Keratinocyte (primary cell): ENCODE measurements at regions not wholly inside any gene's neighbourhood (a gene's known extent, or its start where the extent isn't known, plus 50 kb on each side); places are given as distances from the start of the nearest gene placed in this dataset.

Experiments used
- DNase-seq: peaks from one replicate; pipeline ENCODE4 v3.0.0-alpha.2; 2011; ENCODE audit warnings: low read depth, missing footprints, low spot score
- FAIRE-seq: peaks from 2 replicates; lab custom pipeline; 2011; peaks lifted over from hg19 to GRCh38; lab: Jason Lieb, UNC
- H2AFZ ChIP-seq: 2 replicates; pipeline ENCODE4 v1.6.0; 2012; ENCODE audit warnings: low read length, control low read depth, inconsistent platforms; ENCODE audit not compliant: control insufficient read depth
- H3K27ac ChIP-seq: 2 replicates; pipeline ENCODE4 v1.5.1; 2011; ENCODE audit warnings: low read length; ENCODE audit not compliant: control insufficient read depth, insufficient read depth
- H3K27me3 ChIP-seq: 3 replicates; pipeline ENCODE4 v1.6.0; 2011; ENCODE audit warnings: low read length; ENCODE audit not compliant: control insufficient read depth, insufficient read depth; ENCODE audit errors: extremely low read depth
- H3K36me3 ChIP-seq, 2 experiments: 2 replicates in 1 of 2; 3 replicates in 1 of 2; pipeline ENCODE4 v1.5.1; 2011; ENCODE audit warnings: low read length in 2 of 2, mild to moderate bottlenecking in 1 of 2; ENCODE audit not compliant: control insufficient read depth in 2 of 2, insufficient read depth in 2 of 2; ENCODE audit errors: extremely low read depth in 1 of 2
- H3K4me1 ChIP-seq: 3 replicates; pipeline ENCODE4 v1.5.1; 2011; ENCODE audit warnings: low read length; ENCODE audit not compliant: control insufficient read depth, insufficient read depth; ENCODE audit errors: extremely low read depth
- H3K4me2 ChIP-seq: 3 replicates; pipeline ENCODE4 v1.6.0; 2011; ENCODE audit warnings: low read depth, low read length; ENCODE audit not compliant: control insufficient read depth, insufficient read depth; ENCODE audit errors: extremely low read depth
- H3K4me3 ChIP-seq, 3 experiments: fragments of 200-600 bp in 1 of 3; sonication (generic) in 1 of 3; 2 replicates in 2 of 3; 3 replicates in 1 of 3; pipeline ENCODE4 v1.5.1; 2011 to 2016; ENCODE audit warnings: low read length in 3 of 3, mild to moderate bottlenecking in 3 of 3, control low read depth in 2 of 3, inconsistent platforms in 1 of 3, low read depth in 1 of 3, mixed read lengths in 1 of 3, mixed run types in 1 of 3, moderate library complexity in 1 of 3; ENCODE audit not compliant: control insufficient read depth in 2 of 3, insufficient read depth in 2 of 3; ENCODE audit errors: extremely low read depth in 1 of 3
- H3K79me2 ChIP-seq: 2 replicates; pipeline ENCODE4 v1.6.0; 2012; ENCODE audit warnings: low read length; ENCODE audit not compliant: control insufficient read depth, insufficient read depth
- H3K9ac ChIP-seq: 3 replicates; pipeline ENCODE4 v1.6.0; 2011; ENCODE audit warnings: low read length; ENCODE audit not compliant: control insufficient read depth, insufficient read depth; ENCODE audit errors: extremely low read depth
- H3K9me1 ChIP-seq: 3 replicates; pipeline ENCODE4 v1.6.0; 2011; ENCODE audit warnings: low read length; ENCODE audit not compliant: control insufficient read depth, insufficient read depth; ENCODE audit errors: extremely low read depth
- H3K9me3 ChIP-seq: 2 replicates; pipeline ENCODE4 v1.5.1; 2012; ENCODE audit warnings: low read depth, low read length; ENCODE audit not compliant: control insufficient read depth
- H4K20me1 ChIP-seq: 3 replicates; pipeline ENCODE4 v1.6.0; 2011; ENCODE audit warnings: low read length; ENCODE audit not compliant: control insufficient read depth, insufficient read depth; ENCODE audit errors: extremely low read depth
- EZH2 ChIP-seq: IDR thresholded peaks from one replicate; pipeline ENCODE4 v1.6.1; 2012; ENCODE audit warnings: inconsistent platforms, mild to moderate bottlenecking, low read length, moderate library complexity
- dilution Hi-C: fragments of 300-500 bp; cut with MboI; formaldehyde crosslinking; loops from one replicate; pipeline ENCODE4 v1.7.0; 2020; ENCODE audit warnings: low sequenced_read_pairs; ENCODE audit not compliant: extremely low pct_ligation_motif_present
- TF ChIP-seq, protein P1 (sequence below), 3 experiments: IDR thresholded peaks in 1 of 3; conservative IDR thresholded peaks in 1 of 3; optimal IDR thresholded peaks in 1 of 3; 2 replicates in 2 of 3; 3 replicates in 1 of 3; pipeline versions ENCODE3 to v1.5.1; 2011; ENCODE audit warnings: low read length in 3 of 3, mild to moderate bottlenecking in 3 of 3, moderate library complexity in 2 of 3, control low read depth in 1 of 3, inconsistent platforms in 1 of 3; ENCODE audit not compliant: insufficient read depth in 2 of 3; ENCODE audit errors: extremely low read depth in 1 of 3

DNA sequence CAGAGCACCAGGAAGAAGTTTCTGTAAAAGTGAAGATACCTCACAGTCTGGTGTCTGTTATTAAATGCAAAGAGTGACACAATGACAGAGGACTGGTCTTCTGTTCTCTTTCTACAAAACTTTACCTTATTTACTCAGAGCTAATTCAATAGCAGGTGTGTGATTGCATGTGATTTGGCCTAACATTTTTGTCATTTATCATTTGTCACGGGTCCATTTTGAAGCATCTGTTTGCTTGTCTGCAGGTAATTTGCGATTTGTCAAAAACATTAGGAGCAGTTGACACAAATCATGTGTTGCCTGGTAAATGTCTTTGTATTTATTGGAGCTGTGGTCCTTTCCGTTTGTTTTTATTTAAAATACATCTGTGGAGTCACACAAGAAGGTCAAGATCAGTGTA lies 1232.4 kb downstream of the STIM2 start:
- Histone ChIP-seq H3K9me3 (no peaks in the 10 kb centered on the region), H3K4me1 (no peaks in the 10 kb centered on the region), H2AFZ (no peak overlapping the region), H3K9ac (no peak overlapping the region), H3K27ac (no peak overlapping the region), H3K27me3 (no peaks in the 10 kb centered on the region), H4K20me1 (no peaks in the 10 kb centered on the region), H3K79me2 (no peaks in the 10 kb centered on the region), H3K4me3 (no peak overlapping the region), H3K9me1 (no peaks in the 10 kb centered on the region), H3K4me2 (no peak overlapping the region), H3K36me3 (no peaks in the 10 kb centered on the region)
- dilution Hi-C loops = no loop called here
- no peak for TF ChIP-seq EZH2
- TF ChIP-seq, protein P1, sequence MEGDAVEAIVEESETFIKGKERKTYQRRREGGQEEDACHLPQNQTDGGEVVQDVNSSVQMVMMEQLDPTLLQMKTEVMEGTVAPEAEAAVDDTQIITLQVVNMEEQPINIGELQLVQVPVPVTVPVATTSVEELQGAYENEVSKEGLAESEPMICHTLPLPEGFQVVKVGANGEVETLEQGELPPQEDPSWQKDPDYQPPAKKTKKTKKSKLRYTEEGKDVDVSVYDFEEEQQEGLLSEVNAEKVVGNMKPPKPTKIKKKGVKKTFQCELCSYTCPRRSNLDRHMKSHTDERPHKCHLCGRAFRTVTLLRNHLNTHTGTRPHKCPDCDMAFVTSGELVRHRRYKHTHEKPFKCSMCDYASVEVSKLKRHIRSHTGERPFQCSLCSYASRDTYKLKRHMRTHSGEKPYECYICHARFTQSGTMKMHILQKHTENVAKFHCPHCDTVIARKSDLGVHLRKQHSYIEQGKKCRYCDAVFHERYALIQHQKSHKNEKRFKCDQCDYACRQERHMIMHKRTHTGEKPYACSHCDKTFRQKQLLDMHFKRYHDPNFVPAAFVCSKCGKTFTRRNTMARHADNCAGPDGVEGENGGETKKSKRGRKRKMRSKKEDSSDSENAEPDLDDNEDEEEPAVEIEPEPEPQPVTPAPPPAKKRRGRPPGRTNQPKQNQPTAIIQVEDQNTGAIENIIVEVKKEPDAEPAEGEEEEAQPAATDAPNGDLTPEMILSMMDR (optimal IDR thresholded peaks at IDR 0.05 in 1 of 3, IDR thresholded peaks at IDR 0.05 in 1 of 3, conservative IDR thresholded peaks at IDR 0.05 in 1 of 3; ENCODE audit: extremely low read depth in 1 of 3, insufficient read depth in 2 of 3, low read length in 3 of 3) = no peak
- no peak for DNase-seq
- FAIRE-seq = no peak

DNA sequence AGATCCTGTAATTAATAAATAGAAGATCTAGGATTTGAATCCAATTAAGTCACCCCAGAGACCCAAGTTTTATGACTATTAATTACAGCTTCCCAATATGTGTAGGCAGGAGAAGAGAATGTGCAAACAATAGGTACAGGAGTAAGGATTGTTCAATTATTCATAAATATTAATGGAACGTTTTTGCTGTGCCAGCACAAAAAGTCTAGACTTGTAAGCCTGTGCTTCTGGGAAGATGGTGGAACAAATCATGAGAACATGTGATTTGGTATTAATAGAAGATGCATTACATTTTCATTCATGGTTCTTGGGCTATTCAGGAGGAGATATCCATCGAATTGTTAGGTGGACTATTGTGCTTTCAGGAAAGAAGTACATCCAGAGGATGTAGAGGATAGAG lies 1240.9 kb downstream of the STIM2 start:
- Histone ChIP-seq H3K9ac (no peak overlapping the region), H3K4me1 (no peaks in the 10 kb centered on the region), H3K9me1 (no peaks in the 10 kb centered on the region), H3K36me3 (no peaks in the 10 kb centered on the region), H3K9me3 (no peaks in the 10 kb centered on the region), H3K27ac (no peak overlapping the region), H3K27me3 (no peaks in the 10 kb centered on the region), H4K20me1 (no peaks in the 10 kb centered on the region), H3K4me2 (no peak overlapping the region), H2AFZ (no peak overlapping the region), H3K79me2 (no peaks in the 10 kb centered on the region), H3K4me3 (no peak overlapping the region)
- no peak for TF ChIP-seq EZH2
- TF ChIP-seq, protein P1 (optimal IDR thresholded peaks at IDR 0.05 in 1 of 3, IDR thresholded peaks at IDR 0.05 in 1 of 3, conservative IDR thresholded peaks at IDR 0.05 in 1 of 3; ENCODE audit: extremely low read depth in 1 of 3, insufficient read depth in 2 of 3, low read length in 3 of 3) = no peak
- dilution Hi-C loops = no loop called here
- FAIRE-seq = no peak
- DNase-seq = no peak
